Common myeloid progenitor, CD34-positive (primary cell): ENCODE measurements at regions not wholly inside any gene's neighbourhood (a gene's known extent, or its start where the extent isn't known, plus 50 kb on each side); places are given as distances from the start of the nearest gene placed in this dataset.

Experiments used
- CTCF ChIA-PET: fragments of 350-600 bp; sonication (Branson Sonifier 250); formaldehyde crosslinking; loops from one replicate; lab custom pipeline; 2021; ENCODE audit warnings: antibody characterized with exemption; lab: Charles Lee
- POLR2A ChIA-PET: fragments of 350-600 bp; sonication (Branson Sonifier 250); formaldehyde crosslinking; loops from one replicate; lab custom pipeline; 2021; ENCODE audit warnings: antibody characterized with exemption; lab: Charles Lee
- DNase-seq, 3 donors: peaks; one replicate each; pipeline versions ENCODE4 v3.0.0 to v3.0.0-alpha.2; 2013
- H3K27ac ChIP-seq, 2 experiments: 1 replicate in 1 of 2; 2 replicates in 1 of 2; pipeline ENCODE4 v1.7.0; 2013; ENCODE audit warnings: inconsistent platforms in 2 of 2, low read length in 2 of 2, mild to moderate bottlenecking in 2 of 2, low read depth in 1 of 2, moderate library complexity in 1 of 2; ENCODE audit not compliant: severe bottlenecking in 2 of 2, insufficient read depth in 1 of 2, poor library complexity in 1 of 2
- H3K27me3 ChIP-seq, 5 experiments: replicated peaks in 2 of 5; 1 replicate in 3 of 5; 2 replicates in 2 of 5; pipeline versions ENCODE4 v1.6.1 to v1.7.0; 2013; ENCODE audit warnings: low read length in 4 of 5, mild to moderate bottlenecking in 2 of 5, moderate library complexity in 2 of 5, inconsistent platforms in 1 of 5; ENCODE audit not compliant: insufficient read depth in 5 of 5, control insufficient read depth in 4 of 5
- H3K36me3 ChIP-seq, 4 experiments: 1 replicate in 2 of 4; 2 replicates in 2 of 4; pipeline versions ENCODE4 v1.6.1 to v1.7.0; 2013; ENCODE audit warnings: low read length in 3 of 4, control low read depth in 1 of 4, mild to moderate bottlenecking in 1 of 4; ENCODE audit not compliant: control insufficient read depth in 4 of 4, insufficient read depth in 4 of 4
- H3K4me1 ChIP-seq, 4 experiments: 1 replicate in 3 of 4; 2 replicates in 1 of 4; pipeline versions ENCODE4 v1.6.1 to v1.7.1; 2013; ENCODE audit warnings: low read length in 3 of 4, mild to moderate bottlenecking in 3 of 4, control low read depth in 1 of 4, inconsistent platforms in 1 of 4, moderate library complexity in 1 of 4; ENCODE audit not compliant: control insufficient read depth in 4 of 4, insufficient read depth in 4 of 4; ENCODE audit errors: control extremely low read depth in 1 of 4
- H3K4me3 ChIP-seq, 7 experiments: 1 replicate in 4 of 7; 2 replicates in 3 of 7; pipeline versions ENCODE4 v1.5.1 to v1.7.0; 2013; ENCODE audit warnings: mild to moderate bottlenecking in 7 of 7, low read length in 6 of 7, moderate library complexity in 6 of 7, inconsistent platforms in 2 of 7, low read depth in 2 of 7, control low read depth in 1 of 7; ENCODE audit not compliant: insufficient read depth in 4 of 7, control insufficient read depth in 1 of 7; ENCODE audit errors: extremely low read depth in 1 of 7
- H3K9me3 ChIP-seq, 5 experiments: 1 replicate in 4 of 5; 2 replicates in 1 of 5; pipeline versions ENCODE4 v1.6.1 to v1.7.1; 2013; ENCODE audit warnings: low read length in 4 of 5, mild to moderate bottlenecking in 2 of 5, inconsistent platforms in 1 of 5, low read depth in 1 of 5, moderate library complexity in 1 of 5; ENCODE audit not compliant: control insufficient read depth in 4 of 5, insufficient read depth in 2 of 5; ENCODE audit errors: control extremely low read depth in 1 of 5
- WGBS: methylation state at CpG from one replicate; pipeline ENCODE4 v1.1.5; 2013; ENCODE audit not compliant: insufficient coverage; 5-methylcytosine and 5-hydroxymethylcytosine counted together

DNA sequence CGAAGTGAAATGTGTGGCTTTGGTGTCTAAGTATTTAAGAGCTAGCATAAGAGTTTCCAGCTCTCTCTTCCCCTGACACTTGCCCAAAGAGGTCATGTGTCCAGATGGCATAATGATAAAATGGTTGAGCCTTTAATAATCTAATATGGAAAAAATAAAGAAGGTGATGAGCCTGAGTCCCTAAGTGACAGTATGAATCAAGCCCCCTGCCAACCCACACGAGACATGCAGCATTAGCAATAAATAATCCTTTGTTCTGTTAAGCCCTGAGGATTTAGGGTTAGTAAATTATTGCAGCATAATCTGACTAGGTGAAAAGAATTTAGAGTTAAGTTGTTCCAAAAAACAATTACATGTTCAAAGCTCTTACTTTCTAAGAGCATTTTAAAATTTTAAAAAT is 217.2 kb upstream of the CCDC150 start:
- no peak overlapping the region for H3K4me3 ChIP-seq
- H3K9me3 ChIP-seq: no peaks in the 10 kb centered on the region
- no peak for DNase-seq
- H3K27ac ChIP-seq: no peak overlapping the region
- ChIA-PET POLR2A (interaction anchor here (0.7 kb wide), 1 partner anchor 132 kb away, joined by 3 read pairs; no protein-coding TSS in a partner anchor), CTCF (interaction anchor here (0.9 to 1.1 kb wide), 2 partner anchors 11 to 31 kb away, joined by 3 read pairs; no protein-coding TSS in a partner anchor)
- no peaks in the 10 kb centered on the region for H3K36me3 ChIP-seq
- peaks cover 0 to 5% (median 3%) of the 10 kb centered on the region in 4 experiments for H3K4me1 ChIP-seq
- no peaks in the 10 kb centered on the region for H3K27me3 ChIP-seq
- WGBS: 100% methylated on average over 1 of the region's 2 CpGs

DNA sequence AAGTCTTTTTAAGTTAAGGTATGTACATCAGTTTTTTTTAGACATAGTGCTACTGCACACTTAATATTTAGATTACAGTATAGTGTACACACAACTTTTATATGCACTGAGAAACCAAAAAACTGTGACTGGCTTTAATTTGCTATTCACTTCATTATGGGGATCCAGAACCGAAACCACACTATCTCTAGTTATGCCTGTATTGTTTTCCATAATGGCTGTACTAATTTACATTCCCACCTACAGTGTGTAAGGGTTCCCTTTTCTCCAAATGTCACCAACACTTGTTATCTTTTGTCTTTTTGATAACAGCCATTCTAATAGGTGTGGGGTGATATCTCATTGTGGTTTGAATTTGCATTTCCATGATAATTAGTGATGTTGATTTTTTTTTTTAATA is 213.4 kb upstream of the CCDC150 start:
- Histone ChIP-seq H3K9me3 (no peaks in the 10 kb centered on the region), H3K4me1 (peaks cover 4 to 22% (median 15%) of the 10 kb centered on the region in 4 experiments), H3K36me3 (no peaks in the 10 kb centered on the region), H3K27ac (no peak overlapping the region), H3K27me3 (no peaks in the 10 kb centered on the region), H3K4me3 (no peak overlapping the region)
- ChIA-PET POLR2A (no interaction called here), CTCF (interaction anchor here (1.0 kb wide), 1 partner anchor 28 kb away, joined by 3 read pairs; no protein-coding TSS in a partner anchor)
- DNase-seq: no peak
- no CpG with 5 or more reads among the region's 1 CpG for WGBS

GRCh38 chr2:196427986-196428634 is 211.4 kb upstream of the CCDC150 start:
- Histone ChIP-seq H3K36me3 (no peaks in the 10 kb centered on the region), H3K4me1 (peaks cover 4 to 22% (median 15%) of the 10 kb centered on the region in 4 experiments), H3K4me3 (no peak overlapping the region), H3K27me3 (no peaks in the 10 kb centered on the region), H3K9me3 (no peaks in the 10 kb centered on the region), H3K27ac (no peak overlapping the region)
- WGBS: 40% methylated on average over 2 of the region's 2 CpGs
- ChIA-PET CTCF (interaction anchor here (0.8 to 1.2 kb wide), 2 partner anchors 11 to 27 kb away, joined by 3 to 4 read pairs; no protein-coding TSS in a partner anchor), POLR2A (no interaction called here)
- DNase-seq: peak; percentile 6 to 68 (median 52)

DNA sequence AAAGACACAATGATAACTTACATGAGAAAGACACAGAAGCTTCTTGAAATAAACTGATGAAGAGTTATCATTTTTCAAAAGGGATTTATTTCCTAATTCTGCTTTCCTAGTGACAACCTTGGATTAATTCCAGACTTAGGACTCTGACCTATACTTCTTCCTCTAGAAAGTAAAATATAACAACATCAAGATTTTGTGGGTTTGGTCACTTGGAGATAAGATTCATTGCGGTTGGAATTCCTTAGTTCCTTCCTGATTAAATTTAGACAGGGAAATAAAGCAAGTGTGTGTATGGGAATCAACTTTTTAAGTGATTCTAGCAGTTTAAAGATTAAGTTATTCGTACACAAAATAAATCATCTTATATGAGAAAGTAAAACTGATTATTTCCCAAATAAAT is 208.4 kb upstream of the CCDC150 start:
- no peaks in the 10 kb centered on the region for H3K27me3 ChIP-seq
- CTCF ChIA-PET: interaction anchor here (1.5 kb wide), 1 partner anchor 14 kb away, joined by 4 read pairs; no protein-coding TSS in a partner anchor
- peaks cover 4 to 22% (median 15%) of the 10 kb centered on the region in 4 experiments for H3K4me1 ChIP-seq
- DNase-seq: no peak
- POLR2A ChIA-PET: no interaction called here
- no peak overlapping the region for H3K27ac ChIP-seq
- no CpG with 5 or more reads among the region's 2 CpGs for WGBS
- H3K4me3 ChIP-seq: no peak overlapping the region
- no peaks in the 10 kb centered on the region for H3K9me3 ChIP-seq
- H3K36me3 ChIP-seq: no peaks in the 10 kb centered on the region

- Histone ChIP-seq H3K27ac (no peak overlapping the region), H3K9me3 (no peaks in the 10 kb centered on the region), H3K36me3 (no peaks in the 10 kb centered on the region), H3K27me3 (no peaks in the 10 kb centered on the region), H3K4me1 (peaks cover 4 to 22% (median 15%) of the 10 kb centered on the region in 4 experiments), H3K4me3 (no peak overlapping the region)
- WGBS: 20% methylated on average over 1 of the region's 4 CpGs
- peak; percentile 34 to 38 (median 37) for DNase-seq
- CTCF ChIA-PET: interaction anchor here (0.6 to 1.5 kb wide), 2 partner anchors 27 to 771 kb away, joined by 3 read pairs; no protein-coding TSS in a partner anchor
- POLR2A ChIA-PET: no interaction called here
Measured at GRCh38 chr2:196431957-196432356, 207.6 kb upstream of the CCDC150 start.

DNA sequence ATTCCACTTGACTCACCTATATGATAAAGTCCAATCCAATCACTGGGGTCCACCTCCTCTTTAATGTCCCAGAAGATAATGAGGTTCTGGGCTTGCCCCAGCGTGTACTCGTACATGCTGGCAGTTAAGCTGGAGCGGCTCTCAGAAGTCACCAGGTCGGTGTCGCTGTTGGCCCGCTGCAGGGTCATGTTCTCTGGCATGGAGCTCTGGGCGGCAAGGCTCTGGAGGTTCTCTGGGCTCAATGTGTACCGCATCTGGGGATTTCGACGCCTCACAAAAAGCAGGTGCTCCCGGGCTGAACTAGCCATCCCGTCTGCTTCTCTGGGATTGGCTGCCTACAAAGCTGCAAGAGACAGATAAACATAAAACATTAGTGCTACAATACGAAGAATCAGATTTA is 206.4 kb upstream of the CCDC150 start:
- no peak overlapping the region for H3K4me3 ChIP-seq
- H3K4me1 ChIP-seq: peaks cover 1 to 11% (median 6%) of the 10 kb centered on the region in 4 experiments
- no peaks in the 10 kb centered on the region for H3K27me3 ChIP-seq
- WGBS: 97% methylated on average over 11 of the region's 13 CpGs
- CTCF ChIA-PET: interaction anchor here (0.5 to 2.5 kb wide), 4 partner anchors 11 to 1192 kb away, joined by 3 to 8 read pairs (median 3); no protein-coding TSS in a partner anchor
- POLR2A ChIA-PET: no interaction called here
- no peaks in the 10 kb centered on the region for H3K9me3 ChIP-seq
- H3K27ac ChIP-seq: no peak overlapping the region
- H3K36me3 ChIP-seq: no peaks in the 10 kb centered on the region
- no peak for DNase-seq

DNA sequence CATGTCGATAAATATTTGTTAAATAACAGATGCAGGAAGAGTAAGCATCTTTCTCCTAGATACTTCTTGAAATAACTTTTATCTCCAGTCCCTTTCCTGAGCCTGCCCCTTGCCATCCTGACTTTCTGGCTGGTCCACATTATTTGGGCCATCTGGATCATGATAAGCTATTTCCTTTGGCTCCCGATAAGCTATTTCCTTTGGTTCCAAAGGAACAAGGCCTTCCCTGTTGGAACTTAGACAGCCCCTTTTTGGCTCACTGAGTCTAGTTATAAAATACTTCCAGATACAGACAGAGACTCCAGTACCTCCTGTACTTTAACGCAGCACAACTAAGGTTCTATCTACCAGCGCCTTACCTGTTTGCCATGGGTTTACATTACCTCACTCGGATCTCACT is 205.3 kb upstream of the CCDC150 start:
- 98% methylated on average over 4 of the region's 5 CpGs for WGBS
- ChIA-PET CTCF (interaction anchor here (1.3 to 2.5 kb wide), 2 partner anchors 19 to 25 kb away, joined by 3 to 8 read pairs; no protein-coding TSS in a partner anchor), POLR2A (no interaction called here)
- no peak overlapping the region for H3K27ac ChIP-seq
- no peak overlapping the region for H3K4me3 ChIP-seq
- H3K36me3 ChIP-seq: no peaks in the 10 kb centered on the region
- no peaks in the 10 kb centered on the region for H3K27me3 ChIP-seq
- no peaks in the 10 kb centered on the region for H3K4me1 ChIP-seq
- H3K9me3 ChIP-seq: no peaks in the 10 kb centered on the region
- no peak for DNase-seq
